ENCODE measurements at regions not wholly inside any gene's neighbourhood (a gene's known extent, or its start where the extent isn't known, plus 50 kb on each side); places are given as distances from the start of the nearest gene placed in this dataset.
"Not testable (repeated sequence)": the region's sequence is repeated elsewhere in the genome, so short reads cannot be mapped to it uniquely, and the experiment has no call there.

DNA sequence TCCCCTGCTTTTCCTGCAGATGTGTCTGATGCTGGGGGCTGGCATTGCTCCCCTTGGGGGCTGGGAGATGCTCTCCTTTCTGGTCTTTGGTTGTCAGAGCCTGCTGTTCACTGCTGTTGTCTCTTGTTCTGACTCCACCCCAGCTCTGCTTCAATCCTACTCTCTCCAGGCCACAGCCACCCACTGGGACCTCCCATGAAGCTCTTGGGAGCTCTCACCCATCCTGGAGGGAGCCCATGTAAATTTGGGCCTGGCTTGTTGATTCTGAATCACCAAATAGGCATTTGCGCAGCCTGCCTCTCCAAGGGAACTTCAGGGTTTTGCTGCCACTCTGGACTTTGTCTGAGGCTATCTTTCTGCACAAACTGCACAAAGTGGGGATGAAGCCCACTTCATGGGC lies 232.9 kb upstream of the PLGLB1 start:
- TF ChIP-seq POLR2A (IDR thresholded peaks at IDR 0.05), result not testable (repeated sequence)
- TF ChIP-seq, protein P1, sequence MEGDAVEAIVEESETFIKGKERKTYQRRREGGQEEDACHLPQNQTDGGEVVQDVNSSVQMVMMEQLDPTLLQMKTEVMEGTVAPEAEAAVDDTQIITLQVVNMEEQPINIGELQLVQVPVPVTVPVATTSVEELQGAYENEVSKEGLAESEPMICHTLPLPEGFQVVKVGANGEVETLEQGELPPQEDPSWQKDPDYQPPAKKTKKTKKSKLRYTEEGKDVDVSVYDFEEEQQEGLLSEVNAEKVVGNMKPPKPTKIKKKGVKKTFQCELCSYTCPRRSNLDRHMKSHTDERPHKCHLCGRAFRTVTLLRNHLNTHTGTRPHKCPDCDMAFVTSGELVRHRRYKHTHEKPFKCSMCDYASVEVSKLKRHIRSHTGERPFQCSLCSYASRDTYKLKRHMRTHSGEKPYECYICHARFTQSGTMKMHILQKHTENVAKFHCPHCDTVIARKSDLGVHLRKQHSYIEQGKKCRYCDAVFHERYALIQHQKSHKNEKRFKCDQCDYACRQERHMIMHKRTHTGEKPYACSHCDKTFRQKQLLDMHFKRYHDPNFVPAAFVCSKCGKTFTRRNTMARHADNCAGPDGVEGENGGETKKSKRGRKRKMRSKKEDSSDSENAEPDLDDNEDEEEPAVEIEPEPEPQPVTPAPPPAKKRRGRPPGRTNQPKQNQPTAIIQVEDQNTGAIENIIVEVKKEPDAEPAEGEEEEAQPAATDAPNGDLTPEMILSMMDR (IDR thresholded peaks at IDR 0.05 in 4 of 5, conservative IDR thresholded peaks at IDR 0.05 in 1 of 5), result not testable (repeated sequence)
